ENCODE measurements at regions not wholly inside any gene's neighbourhood (a gene's known extent, or its start where the extent isn't known, plus 50 kb on each side); places are given as distances from the start of the nearest gene placed in this dataset.

DNA sequence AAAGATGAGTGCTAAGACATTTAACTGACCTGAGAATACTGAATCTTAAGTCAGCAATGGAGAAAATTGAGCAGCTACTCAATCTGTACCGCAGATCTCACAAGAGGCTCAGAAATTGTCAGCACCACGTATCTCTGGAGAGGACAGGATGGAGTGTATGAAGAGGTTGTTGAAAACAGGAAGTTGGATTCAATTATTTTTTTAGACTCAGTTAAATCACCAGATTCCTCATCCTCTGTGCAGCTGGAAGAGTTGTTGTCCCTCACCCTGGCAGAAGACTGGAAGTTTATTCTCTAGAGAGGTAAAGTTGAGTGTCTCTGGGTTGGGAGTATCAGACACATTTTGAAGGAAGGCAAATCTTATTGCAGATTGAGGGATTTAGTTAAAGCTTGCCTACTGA, 114.9 kb upstream of the NT5C1B start:
- TF ChIP-seq, protein P1, sequence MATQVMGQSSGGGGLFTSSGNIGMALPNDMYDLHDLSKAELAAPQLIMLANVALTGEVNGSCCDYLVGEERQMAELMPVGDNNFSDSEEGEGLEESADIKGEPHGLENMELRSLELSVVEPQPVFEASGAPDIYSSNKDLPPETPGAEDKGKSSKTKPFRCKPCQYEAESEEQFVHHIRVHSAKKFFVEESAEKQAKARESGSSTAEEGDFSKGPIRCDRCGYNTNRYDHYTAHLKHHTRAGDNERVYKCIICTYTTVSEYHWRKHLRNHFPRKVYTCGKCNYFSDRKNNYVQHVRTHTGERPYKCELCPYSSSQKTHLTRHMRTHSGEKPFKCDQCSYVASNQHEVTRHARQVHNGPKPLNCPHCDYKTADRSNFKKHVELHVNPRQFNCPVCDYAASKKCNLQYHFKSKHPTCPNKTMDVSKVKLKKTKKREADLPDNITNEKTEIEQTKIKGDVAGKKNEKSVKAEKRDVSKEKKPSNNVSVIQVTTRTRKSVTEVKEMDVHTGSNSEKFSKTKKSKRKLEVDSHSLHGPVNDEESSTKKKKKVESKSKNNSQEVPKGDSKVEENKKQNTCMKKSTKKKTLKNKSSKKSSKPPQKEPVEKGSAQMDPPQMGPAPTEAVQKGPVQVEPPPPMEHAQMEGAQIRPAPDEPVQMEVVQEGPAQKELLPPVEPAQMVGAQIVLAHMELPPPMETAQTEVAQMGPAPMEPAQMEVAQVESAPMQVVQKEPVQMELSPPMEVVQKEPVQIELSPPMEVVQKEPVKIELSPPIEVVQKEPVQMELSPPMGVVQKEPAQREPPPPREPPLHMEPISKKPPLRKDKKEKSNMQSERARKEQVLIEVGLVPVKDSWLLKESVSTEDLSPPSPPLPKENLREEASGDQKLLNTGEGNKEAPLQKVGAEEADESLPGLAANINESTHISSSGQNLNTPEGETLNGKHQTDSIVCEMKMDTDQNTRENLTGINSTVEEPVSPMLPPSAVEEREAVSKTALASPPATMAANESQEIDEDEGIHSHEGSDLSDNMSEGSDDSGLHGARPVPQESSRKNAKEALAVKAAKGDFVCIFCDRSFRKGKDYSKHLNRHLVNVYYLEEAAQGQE (IDR thresholded peaks at IDR 0.05; ENCODE audit: insufficient replicate concordance, low read depth), result no peak
- TF ChIP-seq GABPA (IDR thresholded peaks at IDR 0.05; ENCODE audit: low read depth), result no peak
- TF ChIP-seq SPI1 (IDR thresholded peaks at IDR 0.05; ENCODE audit: borderline replicate concordance, low read depth), result no peak
- TF ChIP-seq, protein P2, sequence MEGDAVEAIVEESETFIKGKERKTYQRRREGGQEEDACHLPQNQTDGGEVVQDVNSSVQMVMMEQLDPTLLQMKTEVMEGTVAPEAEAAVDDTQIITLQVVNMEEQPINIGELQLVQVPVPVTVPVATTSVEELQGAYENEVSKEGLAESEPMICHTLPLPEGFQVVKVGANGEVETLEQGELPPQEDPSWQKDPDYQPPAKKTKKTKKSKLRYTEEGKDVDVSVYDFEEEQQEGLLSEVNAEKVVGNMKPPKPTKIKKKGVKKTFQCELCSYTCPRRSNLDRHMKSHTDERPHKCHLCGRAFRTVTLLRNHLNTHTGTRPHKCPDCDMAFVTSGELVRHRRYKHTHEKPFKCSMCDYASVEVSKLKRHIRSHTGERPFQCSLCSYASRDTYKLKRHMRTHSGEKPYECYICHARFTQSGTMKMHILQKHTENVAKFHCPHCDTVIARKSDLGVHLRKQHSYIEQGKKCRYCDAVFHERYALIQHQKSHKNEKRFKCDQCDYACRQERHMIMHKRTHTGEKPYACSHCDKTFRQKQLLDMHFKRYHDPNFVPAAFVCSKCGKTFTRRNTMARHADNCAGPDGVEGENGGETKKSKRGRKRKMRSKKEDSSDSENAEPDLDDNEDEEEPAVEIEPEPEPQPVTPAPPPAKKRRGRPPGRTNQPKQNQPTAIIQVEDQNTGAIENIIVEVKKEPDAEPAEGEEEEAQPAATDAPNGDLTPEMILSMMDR (IDR thresholded peaks at IDR 0.05; ENCODE audit: insufficient read depth, low read length), result no peak
- TF ChIP-seq POLR2AphosphoS5 (IDR thresholded peaks at IDR 0.05; ENCODE audit: low read depth), result no peak
- no peak for DNase-seq (ENCODE audit: low read depth in 1 of 2, low spot score in 1 of 2)
- no peak overlapping the region for H3K4me3 ChIP-seq (replicated peaks; ENCODE audit: insufficient read depth, low read length)
- no peak overlapping the region for H3K27ac ChIP-seq (replicated peaks)
- H3K27me3 ChIP-seq (ENCODE audit: insufficient read depth, poor library complexity, severe bottlenecking), result no peaks in the 10 kb centered on the region

DNA sequence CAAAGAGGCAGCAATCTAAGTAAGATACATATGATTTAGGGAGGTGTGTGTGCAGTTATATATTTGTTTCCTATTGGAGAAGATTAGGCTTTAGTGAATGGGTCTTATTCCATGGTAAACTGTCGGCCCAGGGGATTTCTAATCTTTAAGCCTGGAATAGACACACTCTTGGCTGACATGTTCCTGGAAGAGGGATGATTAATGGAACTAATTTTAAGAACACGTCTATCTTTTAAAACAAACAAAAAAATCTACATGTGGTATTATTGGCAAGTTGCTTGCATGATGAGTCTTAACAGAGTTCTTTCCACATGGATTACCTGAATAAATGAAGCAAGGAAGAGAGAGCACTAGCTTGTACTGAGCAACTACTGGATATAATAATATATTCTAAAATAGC, 114.2 kb upstream of the NT5C1B start:
- no peaks in the 10 kb centered on the region for H3K27me3 ChIP-seq (ENCODE audit: insufficient read depth, poor library complexity, severe bottlenecking)
- H3K27ac ChIP-seq (replicated peaks), result no peak overlapping the region
- DNase-seq (ENCODE audit: low read depth in 1 of 2, low spot score in 1 of 2), result no peak
- TF ChIP-seq, protein P1 (IDR thresholded peaks at IDR 0.05; ENCODE audit: insufficient replicate concordance, low read depth), result no peak
- no peak for TF ChIP-seq GABPA (IDR thresholded peaks at IDR 0.05; ENCODE audit: low read depth)
- TF ChIP-seq SPI1 (IDR thresholded peaks at IDR 0.05; ENCODE audit: borderline replicate concordance, low read depth), result no peak
- no peak for TF ChIP-seq POLR2AphosphoS5 (IDR thresholded peaks at IDR 0.05; ENCODE audit: low read depth)
- TF ChIP-seq, protein P2 (IDR thresholded peaks at IDR 0.05; ENCODE audit: insufficient read depth, low read length), result no peak
- H3K4me3 ChIP-seq (replicated peaks; ENCODE audit: insufficient read depth, low read length), result no peak overlapping the region

DNA sequence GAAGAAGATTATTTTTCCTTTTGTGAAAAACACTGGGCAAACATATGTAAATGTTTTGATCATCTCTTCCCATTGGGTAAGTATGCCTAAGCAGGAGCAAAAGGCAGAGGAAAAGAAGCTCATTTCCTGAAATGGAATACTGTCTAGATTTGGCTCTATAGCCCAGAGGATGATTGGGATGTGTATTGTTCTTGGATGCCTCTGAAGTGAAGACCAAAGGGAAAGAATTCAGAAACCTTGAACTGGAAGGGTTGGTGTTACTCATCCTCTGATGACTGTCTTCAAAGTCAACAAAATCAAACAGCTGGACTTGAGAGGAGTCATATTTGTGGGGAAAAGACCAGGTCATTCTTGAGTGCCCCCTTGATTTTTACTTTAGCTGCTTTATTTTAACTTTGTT, 112.6 kb upstream of the NT5C1B start:
- no peaks in the 10 kb centered on the region for H3K27me3 ChIP-seq (ENCODE audit: insufficient read depth, poor library complexity, severe bottlenecking)
- no peak for DNase-seq (ENCODE audit: low read depth in 1 of 2, low spot score in 1 of 2)
- TF ChIP-seq SPI1 (IDR thresholded peaks at IDR 0.05; ENCODE audit: borderline replicate concordance, low read depth), result no peak
- TF ChIP-seq, protein P1 (IDR thresholded peaks at IDR 0.05; ENCODE audit: insufficient replicate concordance, low read depth), result no peak
- TF ChIP-seq GABPA (IDR thresholded peaks at IDR 0.05; ENCODE audit: low read depth), result no peak
- TF ChIP-seq, protein P2 (IDR thresholded peaks at IDR 0.05; ENCODE audit: insufficient read depth, low read length), result no peak
- no peak for TF ChIP-seq POLR2AphosphoS5 (IDR thresholded peaks at IDR 0.05; ENCODE audit: low read depth)
- H3K4me3 ChIP-seq (replicated peaks; ENCODE audit: insufficient read depth, low read length), result no peak overlapping the region
- H3K27ac ChIP-seq (replicated peaks), result no peak overlapping the region
